Panc1 (cell line): ENCODE measurements at regions not wholly inside any gene's neighbourhood (a gene's known extent, or its start where the extent isn't known, plus 50 kb on each side); places are given as distances from the start of the nearest gene placed in this dataset.

Source experiments
- ATAC-seq: fragments of 200-7000 bp; cut with Tn5 transposase; 2 replicates; pipeline ENCODE4 v1.9.1; 2020; ENCODE audit warnings: mild to moderate bottlenecking, moderate library complexity
- BruUV-seq: library from RNA; stranded (reverse); fragments of 400-500 nt; replicated peaks from 2 replicates; lab custom pipeline; 2021; lab: Mats Ljungman, UMichigan
- CTCF ChIA-PET: fragments of 300-600 bp; sonication (Branson Sonifier 250); formaldehyde crosslinking; loops from one replicate; lab custom pipeline; 2022; ENCODE audit warnings: antibody characterized with exemption; lab: Charles Lee
- POLR2A ChIA-PET: fragments of 300-600 bp; sonication (Branson Sonifier 250); formaldehyde crosslinking; loops from one replicate; lab custom pipeline; 2022; ENCODE audit warnings: antibody characterized with exemption; lab: Charles Lee
- DNase-seq: peaks from one replicate; pipeline ENCODE4 v3.0.0-alpha.2; 2010; ENCODE audit warnings: low read depth, low spot score
- H3K27ac ChIP-seq: 2 replicates; pipeline ENCODE4 v1.5.1; 2011; ENCODE audit warnings: mild to moderate bottlenecking, low read length, inconsistent platforms
- H3K27me3 ChIP-seq: fragments of 200-500 bp; sonication (Bioruptor generic); 2 replicates; pipeline ENCODE4 v1.6.0; 2014; ENCODE audit warnings: low read length, inconsistent platforms; ENCODE audit not compliant: control insufficient read depth, insufficient read depth
- H3K36me3 ChIP-seq: fragments of 200-500 bp; sonication (Bioruptor generic); 2 replicates; pipeline ENCODE4 v1.5.1; 2014; ENCODE audit warnings: inconsistent platforms, mild to moderate bottlenecking, low read length, moderate library complexity; ENCODE audit not compliant: control insufficient read depth, insufficient read depth
- H3K4me1 ChIP-seq: 2 replicates; pipeline ENCODE4 v1.5.1; 2011; ENCODE audit warnings: inconsistent platforms, mild to moderate bottlenecking, low read length, moderate library complexity; ENCODE audit not compliant: control insufficient read depth, insufficient read depth
- H3K4me3 ChIP-seq, 2 experiments: 2 replicates each; pipeline ENCODE4 v1.5.1; 2011 to 2012; ENCODE audit warnings: low read depth in 2 of 2, low read length in 2 of 2, mild to moderate bottlenecking in 2 of 2, inconsistent platforms in 1 of 2, moderate library complexity in 1 of 2
- H3K9me3 ChIP-seq: fragments of 200-500 bp; sonication (Bioruptor generic); 2 replicates; pipeline ENCODE4 v1.5.1; 2014; ENCODE audit warnings: low read depth, mild to moderate bottlenecking, inconsistent platforms, low read length, moderate library complexity; ENCODE audit not compliant: control insufficient read depth, insufficient read depth
- POLR2AphosphoS5 ChIP-seq: IDR thresholded peaks from 2 replicates; pipeline ENCODE4 v1.6.1; 2012; ENCODE audit warnings: mild to moderate bottlenecking, low read depth, low read length, moderate library complexity
- SIN3A ChIP-seq: IDR thresholded peaks from 2 replicates; pipeline ENCODE4 v1.6.1; 2012; ENCODE audit warnings: low read depth, mild to moderate bottlenecking, low read length, moderate library complexity, borderline replicate concordance; ENCODE audit not compliant: insufficient read depth
- TCF7L2 ChIP-seq: IDR thresholded peaks from 2 replicates; pipeline ENCODE4 v1.6.1; 2011; ENCODE audit warnings: mild to moderate bottlenecking, low read depth, low read length, inconsistent platforms
- in situ Hi-C: cut with HindIII; loops from 2 replicates; pipeline ENCODE4 v1.10.0; 2016; ENCODE audit warnings: low sequenced_read_pairs, low pct_unique_long_range_greater_than_20kb
- intact Hi-C: fragments of 100-400 bp; cut with micrococcal nuclease; formaldehyde crosslinking; loops from one replicate; pipeline ENCODE4 v1.10.0; 2022; ENCODE audit not compliant: unreplicated experiment
- TF ChIP-seq, protein P1 (sequence below): fragments of 450-650 bp; IDR thresholded peaks from 2 replicates; pipeline ENCODE4 v1.5.1; 2017; ENCODE audit warnings: mild to moderate bottlenecking
- TF ChIP-seq, protein P2 (sequence below), 2 experiments: IDR thresholded peaks; 2 replicates each; pipeline ENCODE4 v1.6.1; 2011 to 2012; ENCODE audit warnings: low read depth in 2 of 2, control low read depth in 1 of 2, low read length in 1 of 2, mild to moderate bottlenecking in 1 of 2, moderate library complexity in 1 of 2; ENCODE audit not compliant: insufficient read depth in 1 of 2

DNA sequence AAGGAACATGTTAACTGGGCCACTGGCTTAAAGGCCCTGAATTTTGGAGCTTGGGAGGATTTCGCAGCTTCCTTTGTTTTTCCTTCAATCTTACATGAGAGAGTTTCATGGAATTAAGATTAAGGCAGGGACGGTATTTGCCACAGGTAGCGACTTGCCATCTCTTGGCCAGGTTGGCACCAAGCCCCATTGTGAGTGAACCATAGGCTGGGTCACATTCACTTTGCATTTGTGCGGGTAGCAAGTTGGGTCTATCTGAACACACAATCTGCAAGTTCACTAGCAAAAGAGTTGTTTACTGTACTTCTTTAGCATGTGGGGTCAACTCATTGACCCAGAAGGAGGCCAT, 106.2 kb upstream of the ATP1A1 start:
- DNase-seq: no peak
- Histone ChIP-seq H3K27me3 (no peaks in the 10 kb centered on the region), H3K4me3 (no peak overlapping the region), H3K4me1 (no peaks in the 10 kb centered on the region), H3K36me3 (no peaks in the 10 kb centered on the region), H3K9me3 (no peaks in the 10 kb centered on the region), H3K27ac (no peak overlapping the region)
- TF ChIP-seq, protein P1, sequence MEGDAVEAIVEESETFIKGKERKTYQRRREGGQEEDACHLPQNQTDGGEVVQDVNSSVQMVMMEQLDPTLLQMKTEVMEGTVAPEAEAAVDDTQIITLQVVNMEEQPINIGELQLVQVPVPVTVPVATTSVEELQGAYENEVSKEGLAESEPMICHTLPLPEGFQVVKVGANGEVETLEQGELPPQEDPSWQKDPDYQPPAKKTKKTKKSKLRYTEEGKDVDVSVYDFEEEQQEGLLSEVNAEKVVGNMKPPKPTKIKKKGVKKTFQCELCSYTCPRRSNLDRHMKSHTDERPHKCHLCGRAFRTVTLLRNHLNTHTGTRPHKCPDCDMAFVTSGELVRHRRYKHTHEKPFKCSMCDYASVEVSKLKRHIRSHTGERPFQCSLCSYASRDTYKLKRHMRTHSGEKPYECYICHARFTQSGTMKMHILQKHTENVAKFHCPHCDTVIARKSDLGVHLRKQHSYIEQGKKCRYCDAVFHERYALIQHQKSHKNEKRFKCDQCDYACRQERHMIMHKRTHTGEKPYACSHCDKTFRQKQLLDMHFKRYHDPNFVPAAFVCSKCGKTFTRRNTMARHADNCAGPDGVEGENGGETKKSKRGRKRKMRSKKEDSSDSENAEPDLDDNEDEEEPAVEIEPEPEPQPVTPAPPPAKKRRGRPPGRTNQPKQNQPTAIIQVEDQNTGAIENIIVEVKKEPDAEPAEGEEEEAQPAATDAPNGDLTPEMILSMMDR: no peak
- TF ChIP-seq TCF7L2: no peak
- no TSS peak for BruUV-seq
- intact Hi-C loops: no loop called here
- POLR2A ChIA-PET: no interaction called here
- in situ Hi-C loops: no loop called here
- ATAC-seq: no peak
- CTCF ChIA-PET: no interaction called here

DNA sequence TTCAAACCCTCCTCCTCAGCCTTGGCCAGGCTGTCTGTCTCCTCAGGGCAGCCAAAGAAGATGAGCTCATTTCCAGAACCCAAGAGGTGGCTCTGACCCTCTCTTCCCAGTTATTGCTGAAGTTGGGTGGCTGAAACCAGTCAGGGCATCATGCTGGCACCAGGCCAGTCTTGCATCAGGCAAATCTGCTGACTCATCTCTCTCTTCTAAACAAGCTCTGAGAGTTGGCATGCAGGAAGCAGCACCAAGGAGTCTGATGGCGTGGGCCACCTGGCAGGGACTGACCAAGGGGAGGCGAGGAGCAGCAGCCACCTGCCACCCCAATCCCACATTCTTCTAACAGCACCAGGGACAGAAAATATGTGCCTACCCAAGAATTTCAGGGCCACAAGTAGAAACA, 104.8 kb upstream of the ATP1A1 start:
- H3K9me3 ChIP-seq: no peaks in the 10 kb centered on the region
- H3K27me3 ChIP-seq: no peaks in the 10 kb centered on the region
- CTCF ChIA-PET: no interaction called here
- no TSS peak for BruUV-seq
- in situ Hi-C loops: no loop called here
- H3K27ac ChIP-seq: no peak overlapping the region
- TF ChIP-seq, protein P1: no peak
- TF ChIP-seq SIN3A: no peak
- intact Hi-C loops: no loop called here
- H3K4me3 ChIP-seq: no peak overlapping the region
- DNase-seq: no peak
- H3K4me1 ChIP-seq: no peaks in the 10 kb centered on the region
- no peak for ATAC-seq
- no peaks in the 10 kb centered on the region for H3K36me3 ChIP-seq
- POLR2A ChIA-PET: no interaction called here

DNA sequence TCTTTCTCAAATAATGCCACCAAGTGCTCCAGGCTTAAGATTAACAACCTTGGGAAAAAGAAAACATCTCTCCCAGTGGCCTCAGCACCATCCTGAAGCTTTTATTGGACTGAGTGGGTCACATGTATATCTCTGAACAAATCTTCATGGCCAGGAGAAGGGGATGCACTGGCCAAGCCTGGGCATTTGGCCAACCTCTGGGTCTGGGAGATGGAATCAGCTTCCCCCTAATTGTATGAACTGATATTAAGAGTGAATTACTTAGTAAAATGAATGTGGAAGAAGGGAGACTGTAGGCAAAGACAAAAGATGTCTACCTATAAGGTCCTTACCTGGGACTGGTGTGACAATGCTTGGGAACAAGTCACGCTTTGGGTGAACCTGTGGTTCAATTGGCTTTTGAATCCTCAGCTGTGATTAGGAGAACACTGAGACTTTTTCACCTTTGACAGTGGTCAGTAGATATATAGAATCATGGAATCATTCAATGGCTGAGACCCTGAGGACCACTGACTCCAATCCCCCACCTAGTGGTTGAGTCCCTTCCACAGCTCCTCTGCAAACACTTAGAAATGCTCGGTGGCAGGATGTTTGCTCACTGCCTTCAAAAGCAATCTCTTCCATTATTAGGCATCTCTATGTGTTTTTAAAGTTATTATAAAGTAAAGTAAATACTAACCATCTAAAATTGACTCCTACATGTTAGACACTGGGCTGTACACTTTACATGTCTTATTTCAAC, 102.6 kb upstream of the ATP1A1 start:
- Histone ChIP-seq H3K27me3 (no peaks in the 10 kb centered on the region), H3K4me1 (no peaks in the 10 kb centered on the region), H3K36me3 (no peaks in the 10 kb centered on the region), H3K27ac (no peak overlapping the region), H3K4me3 (no peak overlapping the region), H3K9me3 (no peaks in the 10 kb centered on the region)
- TF ChIP-seq, protein P2, sequence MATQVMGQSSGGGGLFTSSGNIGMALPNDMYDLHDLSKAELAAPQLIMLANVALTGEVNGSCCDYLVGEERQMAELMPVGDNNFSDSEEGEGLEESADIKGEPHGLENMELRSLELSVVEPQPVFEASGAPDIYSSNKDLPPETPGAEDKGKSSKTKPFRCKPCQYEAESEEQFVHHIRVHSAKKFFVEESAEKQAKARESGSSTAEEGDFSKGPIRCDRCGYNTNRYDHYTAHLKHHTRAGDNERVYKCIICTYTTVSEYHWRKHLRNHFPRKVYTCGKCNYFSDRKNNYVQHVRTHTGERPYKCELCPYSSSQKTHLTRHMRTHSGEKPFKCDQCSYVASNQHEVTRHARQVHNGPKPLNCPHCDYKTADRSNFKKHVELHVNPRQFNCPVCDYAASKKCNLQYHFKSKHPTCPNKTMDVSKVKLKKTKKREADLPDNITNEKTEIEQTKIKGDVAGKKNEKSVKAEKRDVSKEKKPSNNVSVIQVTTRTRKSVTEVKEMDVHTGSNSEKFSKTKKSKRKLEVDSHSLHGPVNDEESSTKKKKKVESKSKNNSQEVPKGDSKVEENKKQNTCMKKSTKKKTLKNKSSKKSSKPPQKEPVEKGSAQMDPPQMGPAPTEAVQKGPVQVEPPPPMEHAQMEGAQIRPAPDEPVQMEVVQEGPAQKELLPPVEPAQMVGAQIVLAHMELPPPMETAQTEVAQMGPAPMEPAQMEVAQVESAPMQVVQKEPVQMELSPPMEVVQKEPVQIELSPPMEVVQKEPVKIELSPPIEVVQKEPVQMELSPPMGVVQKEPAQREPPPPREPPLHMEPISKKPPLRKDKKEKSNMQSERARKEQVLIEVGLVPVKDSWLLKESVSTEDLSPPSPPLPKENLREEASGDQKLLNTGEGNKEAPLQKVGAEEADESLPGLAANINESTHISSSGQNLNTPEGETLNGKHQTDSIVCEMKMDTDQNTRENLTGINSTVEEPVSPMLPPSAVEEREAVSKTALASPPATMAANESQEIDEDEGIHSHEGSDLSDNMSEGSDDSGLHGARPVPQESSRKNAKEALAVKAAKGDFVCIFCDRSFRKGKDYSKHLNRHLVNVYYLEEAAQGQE (IDR thresholded peaks at IDR 0.05; ENCODE audit: insufficient read depth in 1 of 2, low read depth in 2 of 2, low read length in 1 of 2): no peak
- TF ChIP-seq SIN3A (no peak), TCF7L2 (no peak), POLR2AphosphoS5 (no peak)
- TF ChIP-seq, protein P1: no peak
- CTCF ChIA-PET: no interaction called here
- POLR2A ChIA-PET: no interaction called here
- intact Hi-C loops: no loop called here
- in situ Hi-C loops: no loop called here
- ATAC-seq: no peak
- DNase-seq: no peak
- BruUV-seq: no TSS peak
